MG63 (cell line): ENCODE measurements at regions not wholly inside any gene's neighbourhood (a gene's known extent, or its start where the extent isn't known, plus 50 kb on each side); places are given as distances from the start of the nearest gene placed in this dataset.
"Not testable (repeated sequence)": the region's sequence is repeated elsewhere in the genome, so short reads cannot be mapped to it uniquely, and the experiment has no call there.

Experiments used
- DNase-seq: peaks from one replicate; pipeline ENCODE4 v3.0.0-alpha.2; 2020
- H3K27me3 ChIP-seq: fragments of 250-450 bp; sonication (Bioruptor Pico); 2 replicates; pipeline ENCODE4 v1.5.1; 2020; ENCODE audit warnings: mild to moderate bottlenecking, moderate library complexity
- H3K36me3 ChIP-seq: fragments of 250-450 bp; sonication (Bioruptor Pico); 2 replicates; pipeline ENCODE4 v1.5.1; 2020; ENCODE audit warnings: mild to moderate bottlenecking, moderate library complexity
- H3K4me3 ChIP-seq: fragments of 250-450 bp; sonication (Bioruptor Pico); 2 replicates; pipeline ENCODE4 v1.5.1; 2020; ENCODE audit warnings: mild to moderate bottlenecking, moderate library complexity
- H3K9me3 ChIP-seq: fragments of 250-450 bp; sonication (Bioruptor Pico); 2 replicates; pipeline ENCODE4 v1.5.1; 2020; ENCODE audit warnings: mild to moderate bottlenecking, moderate library complexity

DNA sequence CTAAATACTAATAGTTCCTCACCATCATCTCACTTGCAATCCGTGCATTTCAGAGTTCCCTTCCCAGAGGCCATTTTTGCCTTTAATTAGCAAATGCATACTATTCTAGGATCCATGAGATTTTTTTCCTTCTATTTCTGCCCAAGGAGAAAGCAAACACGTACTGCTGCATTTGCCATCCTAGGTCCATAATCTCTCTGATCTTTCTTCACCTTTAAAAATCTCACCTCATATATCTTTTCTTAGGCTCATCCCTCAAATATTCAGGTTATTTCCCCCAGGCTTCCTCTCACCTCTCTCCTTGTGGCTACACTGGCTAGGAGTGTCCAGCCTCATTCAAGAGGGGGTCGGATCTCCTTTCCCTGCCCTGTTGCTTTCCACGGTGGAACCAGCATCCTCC, 338.6 kb downstream of the SETD4 start:
- no peak for DNase-seq
- Histone ChIP-seq H3K4me3 (no peak overlapping the region), H3K36me3 (no peaks in the 10 kb centered on the region), H3K9me3 (no peaks in the 10 kb centered on the region), H3K27me3 (peaks cover under 1% of the 10 kb centered on the region; the same call in 1 of the 2 replicates)

GRCh38 chr21:35720208-35720731, 340.1 kb downstream of the SETD4 start:
- no peak for DNase-seq
- Histone ChIP-seq H3K9me3 (no peaks in the 10 kb centered on the region), H3K4me3 (no peak overlapping the region)

GRCh38 chr21:35719080-35719479, 341.2 kb downstream of the SETD4 start:
- DNase-seq, result no peak
- no peaks in the 10 kb centered on the region for H3K27me3 ChIP-seq
- H3K4me3 ChIP-seq, result no peak overlapping the region
- H3K36me3 ChIP-seq, result no peaks in the 10 kb centered on the region
- H3K9me3 ChIP-seq, result no peaks in the 10 kb centered on the region

More at GRCh38 chr21:35720208-35720731, 340.1 kb downstream of the SETD4 start:
- H3K27me3 ChIP-seq, result no peaks in the 10 kb centered on the region
- no peaks in the 10 kb centered on the region for H3K36me3 ChIP-seq

- no peak overlapping the region for H3K4me3 ChIP-seq
- no peaks in the 10 kb centered on the region for H3K36me3 ChIP-seq
- H3K9me3 ChIP-seq, result no peaks in the 10 kb centered on the region
- no peak for DNase-seq
- no peaks in the 10 kb centered on the region for H3K27me3 ChIP-seq
Observed at GRCh38 chr21:35716876-35717565, 343.3 kb downstream of the SETD4 start.

DNA sequence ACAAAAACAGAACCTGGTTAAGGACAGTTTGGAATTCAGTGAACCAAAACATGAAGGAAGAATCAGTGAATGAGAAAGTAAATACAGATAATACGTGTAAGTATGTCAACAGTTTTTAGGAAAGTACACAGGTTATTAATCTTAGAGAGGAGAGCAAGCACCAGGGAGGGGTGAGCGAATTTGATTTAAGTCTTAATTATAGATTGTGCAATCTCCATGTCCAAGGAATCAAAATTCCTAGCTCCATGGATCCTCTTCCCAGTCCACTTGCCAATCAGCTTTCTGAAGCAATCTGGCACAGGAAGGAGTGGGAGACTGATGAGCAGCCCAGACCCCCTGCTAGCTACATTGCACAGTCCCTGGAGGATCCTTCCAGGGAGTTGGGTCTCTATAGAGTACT, 346.4 kb downstream of the SETD4 start:
- no peaks in the 10 kb centered on the region for H3K9me3 ChIP-seq
- no peaks in the 10 kb centered on the region for H3K36me3 ChIP-seq

GRCh38 chr21:35711661-35712060, 348.7 kb downstream of the SETD4 start:
- Histone ChIP-seq H3K36me3 (no peaks in the 10 kb centered on the region), H3K27me3 (no peaks in the 10 kb centered on the region), H3K9me3 (no peaks in the 10 kb centered on the region), H3K4me3 (no peak overlapping the region)
- DNase-seq, result no peak

More for the DNA sequence above, 346.4 kb downstream of the SETD4 start:
- no peaks in the 10 kb centered on the region for H3K27me3 ChIP-seq
- H3K4me3 ChIP-seq, result no peak overlapping the region
- no peak for DNase-seq

GRCh38 chr21:35711213-35711612, 349.1 kb downstream of the SETD4 start:
- H3K9me3 ChIP-seq, result no peaks in the 10 kb centered on the region
- H3K36me3 ChIP-seq, result no peaks in the 10 kb centered on the region
- DNase-seq, result no peak
- H3K27me3 ChIP-seq, result no peaks in the 10 kb centered on the region
- H3K4me3 ChIP-seq, result no peak overlapping the region

GRCh38 chr21:35709990-35710389, 350.3 kb downstream of the SETD4 start:
- DNase-seq, H3K4me3 ChIP-seq, H3K36me3 ChIP-seq, H3K27me3 ChIP-seq, H3K9me3 ChIP-seq: not testable (repeated sequence)

GRCh38 chr21:35705888-35706287, 354.4 kb downstream of the SETD4 start:
- no peaks in the 10 kb centered on the region for H3K36me3 ChIP-seq
- DNase-seq, result no peak
- H3K27me3 ChIP-seq, result peaks cover 3% of the 10 kb centered on the region
- no peaks in the 10 kb centered on the region for H3K9me3 ChIP-seq
- no peak overlapping the region for H3K4me3 ChIP-seq

- Histone ChIP-seq H3K9me3 (no peaks in the 10 kb centered on the region), H3K27me3 (peaks cover 3% of the 10 kb centered on the region), H3K36me3 (no peaks in the 10 kb centered on the region), H3K4me3 (no peak overlapping the region)
- DNase-seq, result no peak
Observed at GRCh38 chr21:35705237-35705887, 355.0 kb downstream of the SETD4 start.

- peaks cover 3% of the 10 kb centered on the region for H3K27me3 ChIP-seq
- no peaks in the 10 kb centered on the region for H3K36me3 ChIP-seq
- no peaks in the 10 kb centered on the region for H3K9me3 ChIP-seq
- H3K4me3 ChIP-seq, result no peak overlapping the region
- DNase-seq, result no peak
Observed at GRCh38 chr21:35703704-35704103, 356.6 kb downstream of the SETD4 start.

DNA sequence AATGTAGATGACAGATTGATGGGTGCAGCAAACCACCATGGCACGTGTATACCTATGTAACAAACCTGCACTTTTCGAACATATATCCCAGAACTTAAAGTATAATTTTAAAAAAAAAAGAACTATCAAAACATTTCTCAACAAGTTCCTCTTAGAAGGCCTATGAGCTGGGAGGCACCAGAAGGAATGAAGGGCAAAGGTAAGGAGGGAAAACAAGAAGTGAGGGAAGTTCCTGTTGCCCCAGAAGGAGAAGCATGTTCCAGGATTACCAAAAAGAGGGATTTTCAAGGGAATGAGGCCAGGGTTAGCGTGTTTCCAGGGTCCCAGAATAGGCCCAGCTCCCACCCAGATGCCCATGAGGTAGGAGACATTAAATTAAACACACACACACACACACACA, 361.0 kb downstream of the SETD4 start:
- H3K4me3 ChIP-seq, result no peak overlapping the region
- H3K27me3 ChIP-seq, result no peaks in the 10 kb centered on the region; the same call in none of the 2 replicates
- H3K9me3 ChIP-seq, result no peaks in the 10 kb centered on the region
- no peaks in the 10 kb centered on the region for H3K36me3 ChIP-seq
- no peak for DNase-seq

DNA sequence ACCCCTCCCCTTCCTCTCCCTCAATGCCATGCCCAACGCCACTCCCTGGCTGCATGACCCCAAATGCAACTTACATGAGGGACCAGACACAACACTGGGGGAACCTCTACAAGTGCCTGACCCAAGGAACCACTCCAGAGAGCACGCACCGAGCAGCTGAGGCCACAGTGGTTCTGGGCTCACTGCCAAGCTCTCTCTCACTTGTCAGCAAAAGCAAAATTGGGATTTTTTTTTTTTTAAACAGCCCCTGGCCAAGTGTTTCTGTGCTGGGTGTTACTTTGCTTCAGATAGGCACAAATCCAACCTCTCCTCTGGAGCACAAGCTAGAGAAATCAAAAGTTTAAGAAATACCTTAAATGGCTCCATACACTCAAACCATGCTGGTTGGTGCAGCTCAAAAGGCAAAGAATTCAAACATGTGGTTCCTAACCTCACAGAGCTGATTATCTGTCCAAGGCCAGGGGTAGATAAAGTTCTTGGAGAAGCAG, 363.0 kb downstream of the SETD4 start:
- Histone ChIP-seq H3K4me3 (no peak overlapping the region), H3K9me3 (no peaks in the 10 kb centered on the region), H3K36me3 (no peaks in the 10 kb centered on the region), H3K27me3 (no peaks in the 10 kb centered on the region; the same call in 1 of the 2 replicates)
- peak; percentile 2 for DNase-seq

DNA sequence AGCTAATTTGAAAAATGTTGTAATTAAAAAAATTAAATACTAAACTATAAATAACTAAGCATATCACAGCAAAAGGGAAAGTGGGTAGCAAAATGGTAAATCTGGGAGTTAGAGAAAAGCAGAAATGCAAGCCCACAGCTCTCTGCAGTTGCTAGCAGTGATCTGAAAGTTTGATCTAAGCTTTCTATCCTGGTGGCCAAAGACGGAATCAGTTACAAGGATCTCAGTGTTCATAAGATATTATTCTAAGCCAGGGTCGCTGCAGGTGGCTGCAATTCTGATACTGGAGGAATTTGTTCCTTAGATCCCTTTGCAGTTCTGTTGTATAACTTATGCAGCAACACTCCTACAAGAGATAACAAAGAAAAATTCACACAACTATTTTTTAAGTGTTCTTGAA, 363.7 kb downstream of the SETD4 start:
- H3K9me3 ChIP-seq, result no peaks in the 10 kb centered on the region
- no peaks in the 10 kb centered on the region; the same call in 1 of the 2 replicates for H3K27me3 ChIP-seq
- DNase-seq, result no peak

GRCh38 chr21:35692311-35692710, 368.0 kb downstream of the SETD4 start:
- H3K27me3 ChIP-seq, result no peaks in the 10 kb centered on the region; the same call in 1 of the 2 replicates
- no peak overlapping the region for H3K4me3 ChIP-seq
- no peaks in the 10 kb centered on the region for H3K36me3 ChIP-seq
- DNase-seq, result no peak
- no peaks in the 10 kb centered on the region for H3K9me3 ChIP-seq

More for the DNA sequence above, 363.7 kb downstream of the SETD4 start:
- no peak overlapping the region for H3K4me3 ChIP-seq
- H3K36me3 ChIP-seq, result no peaks in the 10 kb centered on the region

GRCh38 chr21:35690436-35690835, 369.9 kb downstream of the SETD4 start:
- peaks cover 4% of the 10 kb centered on the region; the same call in 1 of the 2 replicates for H3K27me3 ChIP-seq
- no peak for DNase-seq
- no peak overlapping the region for H3K4me3 ChIP-seq
- H3K9me3 ChIP-seq, result no peaks in the 10 kb centered on the region
- H3K36me3 ChIP-seq, result no peaks in the 10 kb centered on the region

DNA sequence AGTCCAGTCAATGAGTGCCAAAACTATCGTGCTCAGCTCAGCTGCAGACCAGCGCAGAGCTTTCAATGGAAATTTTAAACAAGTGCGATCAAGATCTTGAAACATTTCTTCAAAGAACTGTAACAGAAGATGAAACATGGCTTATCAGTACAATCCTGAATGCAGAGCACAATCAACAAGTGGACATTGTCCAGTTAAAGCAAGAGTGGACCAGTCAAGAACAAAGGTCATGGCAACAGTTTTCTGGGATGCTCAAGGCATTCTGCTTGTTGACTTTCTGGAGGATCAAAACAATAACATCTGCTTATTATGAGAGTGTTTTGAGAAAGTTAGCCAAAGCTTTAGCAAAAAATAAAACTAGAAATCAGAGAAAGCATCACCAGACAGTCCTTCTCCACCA, 374.2 kb downstream of the SETD4 start:
- Histone ChIP-seq H3K27me3 (peaks cover 7% of the 10 kb centered on the region; the same call in 1 of the 2 replicates), H3K36me3 (no peaks in the 10 kb centered on the region), H3K4me3 (no peak overlapping the region), H3K9me3 (no peaks in the 10 kb centered on the region)
- DNase-seq, result no peak
